OCI-LY1 (cell line): ENCODE measurements at regions not wholly inside any gene's neighbourhood (a gene's known extent, or its start where the extent isn't known, plus 50 kb on each side); places are given as distances from the start of the nearest gene placed in this dataset.

Experiments
- CTCF ChIP-seq: fragments of 200-600 bp; sonication (generic), shearing (Covaris generic); IDR thresholded peaks from 2 replicates; pipeline ENCODE4 v1.5.1; 2017; ENCODE audit warnings: mild to moderate bottlenecking, antibody characterized with exemption, low read length, moderate library complexity, mixed read lengths
- EZH2 ChIP-seq: fragments of 200-600 bp; sonication (generic), shearing (Covaris generic); IDR thresholded peaks from 2 replicates; pipeline ENCODE4 v1.8.0; 2017; ENCODE audit warnings: borderline replicate concordance, mixed run types, mild to moderate bottlenecking, antibody characterized with exemption, low read length, moderate library complexity, mixed read lengths

GRCh38 chr2:41947701-41948396 is 100.0 kb upstream of the PKDCC start:
- TF ChIP-seq CTCF (no peak), EZH2 (no peak)
